ENCODE measurements at regions not wholly inside any gene's neighbourhood (a gene's known extent, or its start where the extent isn't known, plus 50 kb on each side); places are given as distances from the start of the nearest gene placed in this dataset.

GRCh38 chr9:89878003-89878411 is 273.2 kb downstream of the GADD45G start:
- no peak for TF ChIP-seq CTCF (IDR thresholded peaks at IDR 0.05; ENCODE audit: insufficient read depth, low read length, poor library complexity, severe bottlenecking)
- no peak for TF ChIP-seq EZH2phosphoT487 (conservative IDR thresholded peaks at IDR 0.05; ENCODE audit: low read length)

Data from SU-DHL-6 (cell line).